DND-41 (cell line): ENCODE measurements at regions not wholly inside any gene's neighbourhood (a gene's known extent, or its start where the extent isn't known, plus 50 kb on each side); places are given as distances from the start of the nearest gene placed in this dataset.

Source experiments
- CTCF ChIP-seq: IDR thresholded peaks from 2 replicates; pipeline ENCODE4 v1.5.1; 2012; ENCODE audit warnings: borderline replicate concordance, low read length, moderate library complexity, mild to moderate bottlenecking; ENCODE audit not compliant: poor library complexity, severe bottlenecking; ENCODE audit errors: extremely low read depth
- EZH2 ChIP-seq: IDR thresholded peaks from 3 replicates; pipeline ENCODE4 v1.6.1; 2012; ENCODE audit warnings: borderline replicate concordance, low read depth, mild to moderate bottlenecking, moderate library complexity, low read length, inconsistent platforms; ENCODE audit not compliant: severe bottlenecking

GRCh38 chr14:89551432-89551831, 134.4 kb upstream of the FOXN3 start:
- TF ChIP-seq CTCF (no peak), EZH2 (no peak)
